ENCODE measurements at regions not wholly inside any gene's neighbourhood (a gene's known extent, or its start where the extent isn't known, plus 50 kb on each side); places are given as distances from the start of the nearest gene placed in this dataset.
A peak's percentile ranks its signal among the peaks of the same experiment; 100 is the strongest.

- H3K4me3 ChIP-seq (ENCODE audit: low read length), result no peak overlapping the region
- peak; percentile 43 for DNase-seq (ENCODE audit: low read depth)
Measured at GRCh38 chr9:28212979-28213378, 639.7 kb upstream of the C9orf72 start.

DNA sequence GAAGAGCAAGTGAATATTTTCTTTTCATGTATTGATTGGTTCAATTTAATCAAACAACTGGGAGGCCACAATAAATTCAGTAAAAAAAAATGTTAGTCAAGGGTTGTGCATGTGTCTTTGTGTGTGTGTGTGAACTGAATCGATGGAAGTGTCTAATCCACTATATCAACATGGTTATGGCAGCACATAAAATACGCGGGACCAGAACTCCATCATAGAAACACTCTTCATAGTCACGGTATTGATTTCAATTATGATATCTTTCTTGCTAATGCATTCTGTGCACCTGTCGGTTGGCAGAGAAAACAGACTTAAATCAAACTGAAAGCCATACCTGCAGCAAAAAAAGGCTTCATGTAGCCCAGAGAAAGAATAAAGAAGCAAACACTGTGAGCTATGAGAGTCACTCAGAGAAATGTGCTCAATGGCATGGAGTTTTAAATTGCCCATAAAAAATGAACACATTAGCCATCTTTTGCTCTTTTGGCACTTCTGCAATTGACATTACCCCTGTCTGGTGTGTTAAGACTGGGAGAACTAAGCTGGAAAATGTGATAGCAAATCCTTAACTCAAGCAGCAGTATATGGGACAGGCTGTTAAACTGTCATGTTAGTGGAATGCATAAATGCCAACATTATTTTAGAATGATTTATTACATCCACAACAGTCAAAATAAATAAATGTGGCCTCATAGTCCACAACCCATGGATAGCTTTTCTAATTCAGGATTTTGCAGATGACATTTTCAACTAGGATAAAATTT is 642.4 kb upstream of the C9orf72 start:
- TF ChIP-seq, protein P1, sequence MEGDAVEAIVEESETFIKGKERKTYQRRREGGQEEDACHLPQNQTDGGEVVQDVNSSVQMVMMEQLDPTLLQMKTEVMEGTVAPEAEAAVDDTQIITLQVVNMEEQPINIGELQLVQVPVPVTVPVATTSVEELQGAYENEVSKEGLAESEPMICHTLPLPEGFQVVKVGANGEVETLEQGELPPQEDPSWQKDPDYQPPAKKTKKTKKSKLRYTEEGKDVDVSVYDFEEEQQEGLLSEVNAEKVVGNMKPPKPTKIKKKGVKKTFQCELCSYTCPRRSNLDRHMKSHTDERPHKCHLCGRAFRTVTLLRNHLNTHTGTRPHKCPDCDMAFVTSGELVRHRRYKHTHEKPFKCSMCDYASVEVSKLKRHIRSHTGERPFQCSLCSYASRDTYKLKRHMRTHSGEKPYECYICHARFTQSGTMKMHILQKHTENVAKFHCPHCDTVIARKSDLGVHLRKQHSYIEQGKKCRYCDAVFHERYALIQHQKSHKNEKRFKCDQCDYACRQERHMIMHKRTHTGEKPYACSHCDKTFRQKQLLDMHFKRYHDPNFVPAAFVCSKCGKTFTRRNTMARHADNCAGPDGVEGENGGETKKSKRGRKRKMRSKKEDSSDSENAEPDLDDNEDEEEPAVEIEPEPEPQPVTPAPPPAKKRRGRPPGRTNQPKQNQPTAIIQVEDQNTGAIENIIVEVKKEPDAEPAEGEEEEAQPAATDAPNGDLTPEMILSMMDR (conservative IDR thresholded peaks at IDR 0.05; ENCODE audit: low read length), result no peak
- H3K4me3 ChIP-seq (ENCODE audit: low read length), result no peak overlapping the region
- DNase-seq (ENCODE audit: low read depth), result no peak

More at GRCh38 chr9:28212979-28213378, 639.7 kb upstream of the C9orf72 start:
- TF ChIP-seq, protein P1 (conservative IDR thresholded peaks at IDR 0.05; ENCODE audit: low read length), result no peak

DNA sequence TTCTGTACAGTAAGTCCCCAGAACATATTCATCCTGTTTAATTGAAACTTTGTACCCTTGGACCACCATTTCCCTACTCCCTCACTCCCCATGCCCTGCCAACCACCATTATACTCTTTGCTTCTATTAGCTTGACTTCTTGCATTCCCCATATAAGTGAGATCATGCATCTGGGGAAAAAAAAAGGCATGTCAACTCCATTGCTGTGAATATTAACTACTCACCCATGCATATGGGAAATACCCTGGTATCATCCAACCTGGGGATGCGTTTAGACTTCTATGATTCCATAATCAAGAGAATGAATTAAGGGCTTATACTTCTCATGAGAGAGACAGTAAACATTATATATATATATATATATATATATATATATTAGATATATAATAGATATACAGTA is 659.4 kb upstream of the C9orf72 start:
- no peak overlapping the region for H3K4me3 ChIP-seq (ENCODE audit: low read length)
- DNase-seq (ENCODE audit: low read depth), result no peak
- TF ChIP-seq, protein P1 (conservative IDR thresholded peaks at IDR 0.05; ENCODE audit: low read length), result no peak

GRCh38 chr9:28234133-28234893 is 661.0 kb upstream of the C9orf72 start:
- H3K4me3 ChIP-seq (ENCODE audit: low read length), result no peak overlapping the region
- TF ChIP-seq, protein P1 (conservative IDR thresholded peaks at IDR 0.05; ENCODE audit: low read length), result no peak
- no peak for DNase-seq (ENCODE audit: low read depth)

- H3K4me3 ChIP-seq (ENCODE audit: low read length), result no peak overlapping the region
- peak; percentile 31 for DNase-seq (ENCODE audit: low read depth)
- TF ChIP-seq, protein P1 (conservative IDR thresholded peaks at IDR 0.05; ENCODE audit: low read length), result no peak
Measured at GRCh38 chr9:28234894-28235277, 661.6 kb upstream of the C9orf72 start.

- TF ChIP-seq, protein P1 (conservative IDR thresholded peaks at IDR 0.05; ENCODE audit: low read length), result no peak
- no peak overlapping the region for H3K4me3 ChIP-seq (ENCODE audit: low read length)
- no peak for DNase-seq (ENCODE audit: low read depth)
Measured at GRCh38 chr9:28249424-28249823, 676.1 kb upstream of the C9orf72 start.

- H3K4me3 ChIP-seq (ENCODE audit: low read length), result no peak overlapping the region
- no peak for DNase-seq (ENCODE audit: low read depth)
- TF ChIP-seq, protein P1 (conservative IDR thresholded peaks at IDR 0.05; ENCODE audit: low read length), result no peak
Measured at GRCh38 chr9:28255174-28255573, 681.9 kb upstream of the C9orf72 start.

All from AG10803 (cell line).